DMS53 (cell line): ENCODE measurements at regions not wholly inside any gene's neighbourhood (a gene's known extent, or its start where the extent isn't known, plus 50 kb on each side); places are given as distances from the start of the nearest gene placed in this dataset.
"Not testable (repeated sequence)": the region's sequence is repeated elsewhere in the genome, so short reads cannot be mapped to it uniquely, and the experiment has no call there.

Experiments used
- DNase-seq: peaks from one replicate; lab custom pipeline; 2025; lab: John Stamatoyannopoulos, UW

DNA sequence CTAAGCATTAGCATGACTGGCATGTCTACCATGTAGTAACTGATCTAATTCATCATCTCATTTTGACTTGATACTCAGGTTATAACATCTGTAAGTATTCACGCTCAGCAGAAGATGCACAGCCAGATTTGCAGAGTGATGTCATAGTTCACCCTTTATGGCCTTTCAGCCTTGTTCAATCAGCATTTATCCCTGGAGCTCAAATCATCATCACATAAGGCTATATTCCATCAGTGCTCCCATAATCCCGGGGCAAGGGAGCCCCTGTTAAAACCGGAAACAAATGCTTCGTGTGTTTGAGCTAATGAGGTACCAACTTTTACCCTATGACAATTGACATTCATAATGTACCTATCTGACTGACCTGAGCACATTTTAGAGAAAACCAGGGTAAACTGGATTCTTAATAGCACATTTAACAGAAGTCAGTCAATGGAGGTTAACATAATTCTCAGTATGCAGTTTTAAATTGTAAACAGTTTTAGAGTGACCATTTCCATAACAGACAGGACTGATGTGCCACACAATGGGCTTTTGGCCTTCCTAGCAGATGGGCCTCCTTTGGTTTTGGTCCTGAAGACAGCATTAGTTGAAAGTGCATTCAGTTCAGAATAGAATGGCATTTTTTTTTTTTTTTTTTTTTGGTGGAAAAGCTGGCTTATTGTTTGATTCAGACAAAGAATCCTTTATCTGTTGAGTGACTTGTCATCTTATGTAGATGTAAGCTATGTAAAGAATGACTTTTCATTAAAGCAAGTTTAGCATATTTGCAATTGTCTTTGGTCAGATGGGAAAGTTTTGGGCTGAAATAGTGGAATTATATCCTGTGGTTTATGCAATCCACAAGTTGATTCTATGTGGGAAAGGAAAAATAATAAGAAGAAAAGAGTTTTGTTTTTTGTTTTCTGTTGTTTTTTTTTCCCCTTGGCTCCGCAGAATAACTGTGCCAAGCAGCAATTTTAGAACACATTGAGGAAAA lies 866.0 kb upstream of the ACVR2A start:
- no peak for DNase-seq

DNA sequence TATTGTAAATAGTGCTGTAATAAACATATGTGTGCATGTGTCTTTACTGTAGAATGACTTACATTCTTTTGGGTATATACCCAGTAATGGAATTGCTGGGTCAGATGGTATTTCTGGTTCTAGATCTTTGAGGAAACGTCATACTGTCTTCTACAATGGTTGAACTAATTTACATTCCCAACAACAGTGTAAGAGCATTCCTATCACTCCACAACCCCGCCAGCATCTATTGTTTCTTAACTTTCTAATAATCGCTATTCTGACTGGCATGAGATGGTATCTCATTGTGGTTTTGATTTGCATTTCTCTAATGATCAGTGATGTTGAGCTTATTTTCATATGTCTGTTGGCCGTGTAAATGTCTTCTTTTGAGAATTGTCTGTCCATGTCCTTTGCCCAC lies 873.8 kb upstream of the ACVR2A start:
- not testable (repeated sequence) for DNase-seq

DNA sequence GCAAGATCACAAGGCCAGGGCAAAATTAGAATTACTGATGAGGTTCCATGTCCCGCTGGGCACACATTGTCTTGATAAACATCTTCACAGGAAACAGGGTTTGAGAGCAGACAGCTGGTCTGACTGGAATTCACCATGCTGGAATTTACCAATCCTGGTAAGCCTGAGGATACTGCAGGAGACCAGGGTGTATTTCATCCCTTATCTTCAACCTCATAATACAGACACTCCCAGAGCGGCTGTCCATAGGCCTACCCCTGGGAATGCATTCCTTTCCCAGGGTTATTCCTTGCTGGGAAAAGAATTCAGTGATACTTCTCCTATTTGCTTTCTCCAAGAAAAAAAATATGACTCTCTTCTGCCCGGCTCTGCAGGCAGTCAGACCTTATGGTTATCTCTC lies 875.1 kb upstream of the ACVR2A start:
- not testable (repeated sequence) for DNase-seq

DNA sequence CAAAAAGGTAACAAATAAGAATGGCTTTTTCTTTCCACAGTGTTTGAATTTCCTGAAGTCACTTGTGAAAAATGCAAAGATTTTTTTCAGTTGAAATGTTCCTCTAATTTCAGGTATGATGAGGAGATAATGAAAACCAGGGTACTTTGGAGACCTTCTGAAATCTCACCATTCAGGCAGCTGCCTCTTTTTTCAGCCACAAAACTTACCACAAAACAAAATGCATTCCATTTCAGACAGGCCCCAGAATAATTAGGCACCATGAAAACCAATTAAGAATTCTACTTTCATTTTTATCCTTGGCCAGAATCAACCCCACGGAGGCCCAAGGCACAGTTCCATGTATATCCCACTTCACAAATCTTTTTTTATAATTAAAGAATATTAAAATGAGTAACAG lies 880.3 kb upstream of the ACVR2A start:
- no peak for DNase-seq

DNA sequence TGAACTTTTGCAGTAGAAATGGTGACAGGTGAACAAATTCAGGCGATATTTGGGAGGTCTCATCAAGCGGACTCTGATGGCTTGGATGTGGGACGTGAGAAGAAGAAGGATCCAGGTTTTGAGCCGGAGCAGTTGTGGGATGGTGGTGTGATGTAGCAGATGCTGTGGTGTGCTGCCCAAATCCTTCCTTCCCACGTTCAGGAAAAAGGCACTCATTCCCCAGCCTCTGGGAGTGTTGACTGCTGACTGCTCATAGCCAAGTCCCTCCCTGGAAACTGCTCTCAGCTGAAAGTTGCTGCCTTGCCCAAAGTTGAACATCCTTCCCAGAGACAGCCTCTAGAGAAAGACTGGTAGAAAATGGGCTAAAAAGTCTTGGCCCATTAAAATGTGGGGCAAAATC lies 890.3 kb upstream of the ACVR2A start:
- no peak for DNase-seq

DNA sequence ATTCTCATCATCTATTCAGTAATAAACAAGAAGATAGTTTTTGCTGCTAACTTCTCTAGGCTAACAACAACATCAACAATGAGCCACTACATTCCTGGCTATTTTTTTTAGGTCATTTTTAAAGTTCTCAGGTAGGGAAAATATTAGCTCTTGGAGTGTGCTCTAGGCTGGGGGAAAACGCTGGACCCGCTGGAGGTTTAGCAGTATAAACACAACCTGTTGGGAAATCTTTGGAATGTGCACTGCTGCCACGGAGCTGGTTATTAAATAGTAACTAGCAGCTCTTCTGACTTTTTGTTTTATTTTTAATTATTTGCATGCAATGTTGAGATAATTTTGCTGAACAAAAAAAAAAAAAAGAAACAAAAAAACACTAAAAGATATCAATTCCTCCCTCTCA lies 892.1 kb upstream of the ACVR2A start:
- DNase-seq = no peak

DNA sequence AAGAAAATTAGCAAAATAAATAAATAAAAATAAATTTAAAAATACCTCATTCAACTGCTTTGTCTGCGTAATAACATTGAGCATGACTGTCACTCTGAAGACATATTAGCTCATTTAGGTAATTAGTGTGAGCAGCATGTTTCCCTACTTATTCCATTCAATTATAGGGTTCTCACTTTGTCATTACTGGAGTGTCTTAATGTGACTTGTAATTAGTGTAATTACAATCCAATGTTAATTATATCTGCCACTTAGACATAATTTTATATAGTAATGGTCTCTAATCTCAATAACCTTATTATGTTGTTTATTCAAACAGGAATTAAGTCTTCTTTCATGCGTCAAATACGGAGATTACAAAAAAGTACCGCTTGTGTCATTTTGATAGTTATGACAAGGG lies 893.9 kb upstream of the ACVR2A start:
- DNase-seq = no peak

DNA sequence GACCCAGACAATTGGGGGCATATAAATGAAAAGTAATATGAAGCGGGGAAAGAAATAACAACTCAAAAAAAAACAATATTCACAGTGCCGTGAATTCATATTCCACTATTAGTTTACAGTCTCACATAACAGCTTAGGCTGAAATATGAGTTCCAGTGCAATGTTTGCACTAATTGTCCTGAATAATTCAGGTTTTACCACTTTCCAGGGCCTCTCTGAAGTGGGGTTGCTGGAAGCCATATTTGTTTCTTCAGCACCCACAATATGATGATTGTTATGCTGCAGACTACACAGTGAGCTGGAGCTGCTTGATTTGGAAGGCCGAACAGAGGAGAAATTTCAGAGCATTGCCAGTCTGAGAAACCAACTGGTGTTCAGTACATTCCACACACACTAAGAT lies 894.5 kb upstream of the ACVR2A start:
- peak; percentile 5 for DNase-seq

DNA sequence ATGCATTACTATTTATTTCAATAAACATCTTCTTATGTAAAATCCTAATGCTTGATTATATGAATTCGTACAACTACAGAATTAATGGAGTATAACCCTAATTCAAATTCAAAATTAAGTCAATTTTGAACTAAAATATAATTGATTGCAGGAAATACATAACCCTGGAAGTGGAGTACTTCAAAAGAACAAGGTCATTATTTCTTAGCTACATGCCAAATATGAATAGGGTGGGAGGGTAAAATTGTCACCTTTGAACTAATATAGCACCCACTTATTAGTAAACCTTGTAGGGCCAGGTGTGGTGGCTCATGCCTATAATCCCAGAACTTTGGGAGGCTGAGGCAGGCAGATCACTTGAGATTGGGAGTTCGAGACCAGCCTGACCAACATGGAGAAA lies 895.4 kb upstream of the ACVR2A start:
- DNase-seq = no peak

DNA sequence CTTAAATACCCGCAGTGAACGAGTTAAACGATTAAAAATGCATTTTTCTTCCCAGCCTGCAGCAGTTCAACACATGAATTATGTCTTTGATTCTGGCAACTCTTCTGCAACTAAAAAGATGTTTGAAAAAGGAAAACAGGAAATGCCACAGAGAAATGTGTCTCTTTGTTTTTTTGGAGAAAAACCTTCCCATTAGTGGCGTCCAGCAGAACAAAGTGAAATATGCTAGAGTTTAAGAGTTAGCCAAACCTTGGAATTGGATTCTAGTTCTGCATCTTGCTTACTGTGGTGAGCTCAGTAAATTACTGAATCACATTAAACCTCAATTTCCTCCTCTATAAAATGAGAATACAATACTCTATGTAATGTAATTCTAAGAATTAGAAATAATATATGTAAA lies 900.2 kb upstream of the ACVR2A start:
- DNase-seq = no peak

DNA sequence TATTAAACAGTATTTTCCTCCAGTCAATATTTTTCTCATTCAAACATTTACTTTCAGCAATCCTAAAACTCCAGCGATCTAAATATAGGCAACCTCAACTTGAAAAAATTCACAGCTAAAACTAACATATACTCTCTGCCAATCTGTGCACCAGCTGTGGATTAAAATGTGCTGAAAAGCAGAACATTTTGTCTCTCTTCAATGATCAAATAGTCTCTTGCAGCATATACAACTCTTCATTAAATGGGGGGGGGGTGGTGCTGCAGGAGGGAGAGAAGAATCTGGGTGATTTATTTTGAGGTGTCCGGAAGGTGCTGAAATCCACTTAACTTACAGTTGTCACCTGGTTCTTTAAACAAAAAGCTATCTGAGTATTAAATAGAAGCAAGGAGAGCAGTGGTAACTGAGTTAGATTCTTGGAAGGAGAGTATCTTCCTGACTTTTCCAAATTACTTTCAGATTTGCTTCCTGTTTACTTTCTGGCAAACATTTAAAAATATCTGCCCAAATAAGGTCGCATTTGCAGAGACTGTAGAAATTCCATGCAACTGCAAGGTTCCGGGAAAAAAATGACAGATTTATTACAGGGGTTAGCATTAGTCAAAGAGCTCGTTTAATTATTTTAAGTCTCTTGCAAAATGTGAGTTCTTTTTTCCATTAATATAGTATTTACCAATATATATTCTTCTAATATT lies 904.7 kb upstream of the ACVR2A start:
- DNase-seq = no peak

DNA sequence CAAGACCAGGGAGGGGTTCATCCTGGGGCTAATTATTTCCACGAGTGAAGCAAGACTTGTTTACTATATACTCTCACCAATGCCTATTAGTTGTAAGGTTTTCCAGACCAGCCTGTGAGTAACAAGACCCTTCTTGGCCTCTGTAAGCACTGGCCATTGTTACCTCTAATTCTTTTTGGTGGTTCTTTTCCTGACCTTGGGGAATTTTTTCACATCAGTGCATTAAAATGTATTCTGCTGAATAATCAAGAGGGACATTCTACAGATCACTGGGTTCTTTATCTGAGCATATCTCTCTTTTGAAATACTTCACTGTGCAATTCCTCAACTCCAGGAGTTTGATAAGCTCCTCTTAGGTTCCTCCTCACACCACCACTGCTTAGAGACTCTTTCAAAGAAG lies 909.9 kb upstream of the ACVR2A start:
- no peak for DNase-seq

DNA sequence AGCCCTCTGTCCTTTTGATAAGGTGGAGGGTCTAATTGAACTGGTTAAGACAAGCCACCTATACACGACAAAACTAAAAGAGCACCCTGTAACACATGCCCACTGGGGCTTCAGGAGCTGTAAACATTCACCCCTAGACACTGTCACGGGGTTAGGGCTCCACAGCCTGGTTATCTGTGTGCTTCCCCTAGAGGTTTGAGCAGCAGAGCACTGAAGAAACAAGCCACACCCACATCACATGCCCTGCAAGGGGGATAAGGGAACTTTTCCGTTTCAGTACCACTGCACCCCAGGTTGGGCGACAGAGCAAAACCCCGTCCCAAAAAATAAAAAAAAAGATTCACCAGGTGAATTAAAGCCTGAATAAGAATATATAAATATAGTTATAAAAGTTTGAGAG lies 913.7 kb upstream of the ACVR2A start:
- DNase-seq = no peak

DNA sequence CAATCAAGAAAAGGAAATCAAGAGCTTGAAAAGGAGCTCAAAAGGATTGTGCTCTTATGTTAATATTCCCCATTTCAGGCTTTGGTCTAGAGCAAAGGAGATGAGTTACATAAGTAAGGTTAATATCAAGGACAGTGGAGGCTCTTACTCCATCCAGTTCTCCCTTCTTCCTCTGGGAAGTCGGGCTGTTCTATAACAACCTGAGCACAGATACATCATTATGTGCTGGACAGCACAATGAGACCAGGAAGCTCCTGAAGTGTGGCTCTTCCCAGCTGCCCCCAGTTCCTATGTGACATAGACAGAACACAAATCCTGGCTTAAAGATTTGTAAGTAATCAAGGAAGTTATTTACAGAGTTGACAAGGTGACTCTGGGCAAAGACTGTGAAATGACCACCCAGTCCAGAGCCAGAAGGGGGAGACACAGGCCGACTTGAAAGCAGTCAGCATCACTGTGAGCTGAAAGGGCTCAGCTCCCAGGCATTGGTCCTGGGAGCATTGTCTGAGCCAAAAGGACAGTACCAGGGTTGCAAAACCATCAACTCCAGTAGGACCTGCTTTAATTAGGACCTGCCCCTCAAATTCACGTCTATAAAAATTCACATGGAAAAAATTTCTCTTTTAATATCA lies 917.6 kb upstream of the ACVR2A start:
- peak; percentile 21 for DNase-seq

DNA sequence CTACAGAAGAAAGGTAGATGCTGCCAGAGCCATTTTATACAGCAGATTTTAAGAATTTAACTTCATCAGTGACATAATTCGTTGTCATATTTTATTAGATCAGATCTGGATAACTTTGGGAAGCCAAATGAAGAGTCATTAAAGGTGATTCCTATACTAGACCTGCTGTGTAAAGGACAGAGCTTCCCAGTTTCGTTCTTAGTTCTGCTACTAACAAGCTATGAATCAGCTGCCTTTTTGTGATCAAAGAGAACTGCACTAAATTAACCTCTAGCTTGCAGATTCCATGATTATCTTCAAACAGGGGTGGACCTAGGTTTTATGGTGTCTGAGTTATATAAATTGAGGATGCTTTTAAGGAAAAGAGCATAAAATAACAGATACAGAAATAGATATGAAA lies 926.5 kb upstream of the ACVR2A start:
- no peak for DNase-seq

DNA sequence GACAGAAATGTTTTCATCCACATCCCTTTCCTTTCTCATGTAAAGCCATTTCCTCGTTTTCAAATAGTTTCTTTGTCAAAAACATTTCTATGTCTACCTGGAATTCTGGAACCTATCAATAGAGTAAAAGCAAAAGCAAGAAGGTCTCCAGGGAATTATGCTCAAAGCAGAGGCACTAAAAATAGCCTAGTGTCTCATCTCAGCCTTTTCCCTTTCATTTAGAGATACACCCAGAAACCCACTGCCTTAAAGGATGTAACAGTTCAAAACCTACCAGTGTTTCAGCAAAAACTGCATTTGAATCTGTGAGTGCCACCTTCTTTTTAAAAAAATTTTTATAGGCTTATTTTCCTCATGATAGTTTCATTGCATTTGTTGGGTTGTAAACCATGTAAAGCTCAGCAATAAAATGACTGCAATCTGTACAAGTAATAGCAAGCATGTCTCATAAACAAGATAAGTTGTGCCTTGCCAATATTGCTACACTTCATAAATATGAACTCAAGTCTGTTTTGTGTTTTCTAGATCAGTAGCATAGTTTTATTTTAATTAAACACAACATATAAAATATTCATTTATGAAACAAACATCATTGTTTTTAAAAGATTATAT lies 927.3 kb upstream of the ACVR2A start:
- DNase-seq = no peak

DNA sequence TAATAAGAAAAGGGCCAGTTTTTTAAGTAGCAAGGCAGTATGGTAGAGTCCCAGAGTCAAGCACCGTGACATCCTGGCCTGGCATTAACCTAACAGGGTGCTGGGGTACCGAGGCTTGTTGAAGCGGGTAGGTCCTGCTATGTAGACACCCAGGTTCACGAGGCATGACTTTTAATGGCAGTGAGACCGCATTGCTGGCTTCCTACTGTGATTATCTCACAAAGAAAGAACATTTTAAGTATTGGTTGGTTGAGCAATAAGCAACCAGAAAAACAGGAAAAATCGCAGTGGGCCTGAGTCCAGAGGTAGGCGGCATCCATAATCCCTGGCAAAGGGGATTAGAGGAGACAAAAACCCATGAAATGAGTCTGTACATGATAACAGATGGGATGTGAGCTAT lies 927.9 kb upstream of the ACVR2A start:
- DNase-seq = no peak

DNA sequence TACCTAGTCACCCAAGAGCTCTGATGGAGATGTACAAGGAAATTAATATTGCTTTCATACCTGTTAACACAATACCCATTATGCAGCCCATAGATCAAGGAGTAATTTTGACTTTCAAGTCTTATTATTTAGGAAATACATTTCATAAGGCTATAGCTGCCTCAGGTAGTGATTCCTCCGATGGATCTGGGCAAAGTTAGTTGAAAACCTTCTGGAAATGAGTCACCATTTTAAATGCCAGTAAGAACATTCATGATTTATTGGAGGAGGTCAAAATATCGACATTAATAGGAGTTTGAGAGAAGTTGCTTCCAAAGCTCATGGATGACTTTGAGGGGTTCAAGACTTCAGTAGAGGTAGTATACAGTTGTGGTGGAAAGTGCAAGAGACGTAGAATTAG lies 931.4 kb upstream of the ACVR2A start:
- no peak for DNase-seq

DNA sequence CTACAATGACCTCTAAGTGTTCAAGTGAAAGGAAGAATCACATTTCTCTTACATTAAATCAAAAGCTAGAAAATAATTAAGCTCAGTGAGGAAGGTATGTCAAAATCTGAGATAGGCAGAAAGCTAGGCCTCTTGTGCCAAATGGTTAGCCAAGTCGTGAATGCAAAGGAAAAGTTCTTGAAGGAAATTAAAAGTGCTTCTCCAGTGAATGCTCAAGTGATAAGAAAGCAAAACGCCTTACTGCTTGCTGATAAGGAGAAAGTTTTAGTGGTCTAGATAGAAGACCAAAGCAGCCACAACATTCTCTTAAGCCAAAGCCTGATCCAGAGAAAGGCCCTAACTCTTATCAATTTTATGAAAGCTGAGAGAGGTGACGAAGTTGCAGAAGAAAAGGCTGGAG lies 932.3 kb upstream of the ACVR2A start:
- no peak for DNase-seq

DNA sequence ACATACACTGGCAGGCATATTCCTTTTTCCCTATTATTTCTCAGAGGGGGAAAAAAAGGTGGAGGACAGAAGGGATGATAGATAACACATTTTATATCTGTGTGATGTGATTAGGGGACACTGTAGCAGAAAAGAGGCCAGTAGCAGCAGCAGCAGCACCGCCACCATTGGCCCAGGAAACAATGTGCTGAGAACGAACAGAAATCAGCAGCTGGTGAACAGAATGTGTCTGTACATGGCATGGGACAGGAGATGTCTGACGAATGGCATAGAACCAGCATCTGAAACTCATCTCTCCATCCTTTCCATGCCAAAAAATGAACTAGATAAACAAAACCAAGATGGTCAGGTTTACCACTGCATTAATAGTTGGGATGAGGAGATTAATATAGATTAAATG lies 936.1 kb upstream of the ACVR2A start:
- no peak for DNase-seq

DNA sequence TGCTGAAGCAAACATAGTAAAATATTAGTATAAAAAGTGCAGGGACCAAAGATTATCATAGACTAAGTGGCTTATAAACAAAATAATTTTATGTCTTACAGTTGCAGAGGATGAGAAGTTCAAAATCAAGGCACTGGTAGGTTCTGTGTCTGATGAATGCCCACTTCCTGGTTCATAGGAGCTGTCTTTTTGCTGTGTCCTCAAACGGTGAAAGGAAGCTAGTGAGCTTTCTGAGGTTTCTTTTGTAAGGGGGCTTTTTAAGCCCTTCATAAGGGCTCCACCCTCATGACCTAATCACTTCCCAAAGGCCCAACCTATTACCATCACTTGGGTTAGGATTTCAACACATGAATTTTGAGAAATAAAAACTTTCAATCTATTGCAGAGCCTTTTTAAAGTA lies 946.7 kb upstream of the ACVR2A start:
- no peak for DNase-seq

DNA sequence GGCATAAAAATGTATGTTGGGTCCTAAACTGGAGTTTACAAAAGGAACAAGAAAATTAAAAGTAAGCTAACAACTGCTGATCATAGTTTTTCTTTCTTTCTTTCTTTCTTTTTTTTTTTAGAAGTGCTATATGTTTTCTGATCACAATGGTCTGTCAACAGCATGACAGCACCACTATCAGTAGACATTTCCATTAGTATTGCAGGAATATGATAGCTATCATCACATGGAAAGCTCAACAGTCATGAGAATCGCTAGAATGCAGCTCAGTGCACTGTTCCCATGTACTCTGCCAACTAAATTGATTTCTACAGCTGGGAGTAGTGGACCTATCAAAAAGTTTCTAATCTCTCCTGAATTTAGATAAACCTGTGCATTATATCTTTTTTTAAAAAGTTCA lies 950.3 kb upstream of the ACVR2A start:
- no peak for DNase-seq
